Panc1 (cell line): ENCODE measurements at regions not wholly inside any gene's neighbourhood (a gene's known extent, or its start where the extent isn't known, plus 50 kb on each side); places are given as distances from the start of the nearest gene placed in this dataset.
A peak's percentile ranks its signal among the peaks of the same experiment; 100 is the strongest.

Experiments used
- ATAC-seq: fragments of 200-7000 bp; cut with Tn5 transposase; 2 replicates; pipeline ENCODE4 v1.9.1; 2020; ENCODE audit warnings: mild to moderate bottlenecking, moderate library complexity
- BruUV-seq: library from RNA; stranded (reverse); fragments of 400-500 nt; replicated peaks from 2 replicates; lab custom pipeline; 2021; lab: Mats Ljungman, UMichigan
- CTCF ChIA-PET: fragments of 300-600 bp; sonication (Branson Sonifier 250); formaldehyde crosslinking; loops from one replicate; lab custom pipeline; 2022; ENCODE audit warnings: antibody characterized with exemption; lab: Charles Lee
- POLR2A ChIA-PET: fragments of 300-600 bp; sonication (Branson Sonifier 250); formaldehyde crosslinking; loops from one replicate; lab custom pipeline; 2022; ENCODE audit warnings: antibody characterized with exemption; lab: Charles Lee
- DNase-seq: peaks from one replicate; pipeline ENCODE4 v3.0.0-alpha.2; 2010; ENCODE audit warnings: low read depth, low spot score
- H3K27ac ChIP-seq: 2 replicates; pipeline ENCODE4 v1.5.1; 2011; ENCODE audit warnings: mild to moderate bottlenecking, low read length, inconsistent platforms
- H3K27me3 ChIP-seq: fragments of 200-500 bp; sonication (Bioruptor generic); 2 replicates; pipeline ENCODE4 v1.6.0; 2014; ENCODE audit warnings: low read length, inconsistent platforms; ENCODE audit not compliant: control insufficient read depth, insufficient read depth
- H3K36me3 ChIP-seq: fragments of 200-500 bp; sonication (Bioruptor generic); 2 replicates; pipeline ENCODE4 v1.5.1; 2014; ENCODE audit warnings: inconsistent platforms, mild to moderate bottlenecking, low read length, moderate library complexity; ENCODE audit not compliant: control insufficient read depth, insufficient read depth
- H3K4me1 ChIP-seq: 2 replicates; pipeline ENCODE4 v1.5.1; 2011; ENCODE audit warnings: inconsistent platforms, mild to moderate bottlenecking, low read length, moderate library complexity; ENCODE audit not compliant: control insufficient read depth, insufficient read depth
- H3K4me3 ChIP-seq, 2 experiments: 2 replicates each; pipeline ENCODE4 v1.5.1; 2011 to 2012; ENCODE audit warnings: low read depth in 2 of 2, low read length in 2 of 2, mild to moderate bottlenecking in 2 of 2, inconsistent platforms in 1 of 2, moderate library complexity in 1 of 2
- H3K9me3 ChIP-seq: fragments of 200-500 bp; sonication (Bioruptor generic); 2 replicates; pipeline ENCODE4 v1.5.1; 2014; ENCODE audit warnings: low read depth, mild to moderate bottlenecking, inconsistent platforms, low read length, moderate library complexity; ENCODE audit not compliant: control insufficient read depth, insufficient read depth
- POLR2AphosphoS5 ChIP-seq: IDR thresholded peaks from 2 replicates; pipeline ENCODE4 v1.6.1; 2012; ENCODE audit warnings: mild to moderate bottlenecking, low read depth, low read length, moderate library complexity
- SIN3A ChIP-seq: IDR thresholded peaks from 2 replicates; pipeline ENCODE4 v1.6.1; 2012; ENCODE audit warnings: low read depth, mild to moderate bottlenecking, low read length, moderate library complexity, borderline replicate concordance; ENCODE audit not compliant: insufficient read depth
- TCF7L2 ChIP-seq: IDR thresholded peaks from 2 replicates; pipeline ENCODE4 v1.6.1; 2011; ENCODE audit warnings: mild to moderate bottlenecking, low read depth, low read length, inconsistent platforms
- in situ Hi-C: cut with HindIII; loops from 2 replicates; pipeline ENCODE4 v1.10.0; 2016; ENCODE audit warnings: low sequenced_read_pairs, low pct_unique_long_range_greater_than_20kb
- intact Hi-C: fragments of 100-400 bp; cut with micrococcal nuclease; formaldehyde crosslinking; loops from one replicate; pipeline ENCODE4 v1.10.0; 2022; ENCODE audit not compliant: unreplicated experiment
- TF ChIP-seq, protein P1 (sequence below), 2 experiments: IDR thresholded peaks; 2 replicates each; pipeline ENCODE4 v1.6.1; 2011 to 2012; ENCODE audit warnings: low read depth in 2 of 2, control low read depth in 1 of 2, low read length in 1 of 2, mild to moderate bottlenecking in 1 of 2, moderate library complexity in 1 of 2; ENCODE audit not compliant: insufficient read depth in 1 of 2
- TF ChIP-seq, protein P2 (sequence below): fragments of 450-650 bp; IDR thresholded peaks from 2 replicates; pipeline ENCODE4 v1.5.1; 2017; ENCODE audit warnings: mild to moderate bottlenecking

DNA sequence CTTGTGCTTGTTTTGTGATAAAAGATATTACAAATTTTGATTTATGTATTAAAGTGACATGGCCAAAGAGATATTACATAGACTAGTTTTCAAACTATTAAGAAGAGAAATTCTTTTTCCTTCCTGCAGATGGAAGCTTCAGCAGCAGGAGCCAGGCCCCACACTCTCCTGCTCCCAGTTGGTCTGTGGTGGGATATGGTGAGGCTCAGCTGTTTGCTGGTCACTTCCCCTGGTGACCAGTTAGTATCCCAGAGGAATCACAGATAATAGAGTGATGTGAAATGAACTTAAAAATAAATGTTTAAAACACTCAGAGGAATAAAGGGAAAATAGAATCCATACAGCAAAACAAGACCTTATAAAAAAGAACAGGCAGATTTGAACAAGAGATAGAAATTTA is 154.7 kb downstream of the KTN1 start:
- Histone ChIP-seq H3K27ac (no peak overlapping the region), H3K27me3 (no peaks in the 10 kb centered on the region), H3K4me1 (0 out of 2 replicates have a peak, but pooled peaks cover 3% of the 10 kb centered on the region), H3K4me3 (no peak overlapping the region), H3K9me3 (no peaks in the 10 kb centered on the region), H3K36me3 (no peaks in the 10 kb centered on the region)
- in situ Hi-C loops: no loop called here
- ChIA-PET CTCF (no interaction called here), POLR2A (no interaction called here)
- TF ChIP-seq, protein P1, sequence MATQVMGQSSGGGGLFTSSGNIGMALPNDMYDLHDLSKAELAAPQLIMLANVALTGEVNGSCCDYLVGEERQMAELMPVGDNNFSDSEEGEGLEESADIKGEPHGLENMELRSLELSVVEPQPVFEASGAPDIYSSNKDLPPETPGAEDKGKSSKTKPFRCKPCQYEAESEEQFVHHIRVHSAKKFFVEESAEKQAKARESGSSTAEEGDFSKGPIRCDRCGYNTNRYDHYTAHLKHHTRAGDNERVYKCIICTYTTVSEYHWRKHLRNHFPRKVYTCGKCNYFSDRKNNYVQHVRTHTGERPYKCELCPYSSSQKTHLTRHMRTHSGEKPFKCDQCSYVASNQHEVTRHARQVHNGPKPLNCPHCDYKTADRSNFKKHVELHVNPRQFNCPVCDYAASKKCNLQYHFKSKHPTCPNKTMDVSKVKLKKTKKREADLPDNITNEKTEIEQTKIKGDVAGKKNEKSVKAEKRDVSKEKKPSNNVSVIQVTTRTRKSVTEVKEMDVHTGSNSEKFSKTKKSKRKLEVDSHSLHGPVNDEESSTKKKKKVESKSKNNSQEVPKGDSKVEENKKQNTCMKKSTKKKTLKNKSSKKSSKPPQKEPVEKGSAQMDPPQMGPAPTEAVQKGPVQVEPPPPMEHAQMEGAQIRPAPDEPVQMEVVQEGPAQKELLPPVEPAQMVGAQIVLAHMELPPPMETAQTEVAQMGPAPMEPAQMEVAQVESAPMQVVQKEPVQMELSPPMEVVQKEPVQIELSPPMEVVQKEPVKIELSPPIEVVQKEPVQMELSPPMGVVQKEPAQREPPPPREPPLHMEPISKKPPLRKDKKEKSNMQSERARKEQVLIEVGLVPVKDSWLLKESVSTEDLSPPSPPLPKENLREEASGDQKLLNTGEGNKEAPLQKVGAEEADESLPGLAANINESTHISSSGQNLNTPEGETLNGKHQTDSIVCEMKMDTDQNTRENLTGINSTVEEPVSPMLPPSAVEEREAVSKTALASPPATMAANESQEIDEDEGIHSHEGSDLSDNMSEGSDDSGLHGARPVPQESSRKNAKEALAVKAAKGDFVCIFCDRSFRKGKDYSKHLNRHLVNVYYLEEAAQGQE (IDR thresholded peaks at IDR 0.05; ENCODE audit: insufficient read depth in 1 of 2, low read depth in 2 of 2, low read length in 1 of 2): no peak
- no peak for TF ChIP-seq SIN3A
- TF ChIP-seq TCF7L2: no peak
- no peak for TF ChIP-seq POLR2AphosphoS5
- TF ChIP-seq, protein P2, sequence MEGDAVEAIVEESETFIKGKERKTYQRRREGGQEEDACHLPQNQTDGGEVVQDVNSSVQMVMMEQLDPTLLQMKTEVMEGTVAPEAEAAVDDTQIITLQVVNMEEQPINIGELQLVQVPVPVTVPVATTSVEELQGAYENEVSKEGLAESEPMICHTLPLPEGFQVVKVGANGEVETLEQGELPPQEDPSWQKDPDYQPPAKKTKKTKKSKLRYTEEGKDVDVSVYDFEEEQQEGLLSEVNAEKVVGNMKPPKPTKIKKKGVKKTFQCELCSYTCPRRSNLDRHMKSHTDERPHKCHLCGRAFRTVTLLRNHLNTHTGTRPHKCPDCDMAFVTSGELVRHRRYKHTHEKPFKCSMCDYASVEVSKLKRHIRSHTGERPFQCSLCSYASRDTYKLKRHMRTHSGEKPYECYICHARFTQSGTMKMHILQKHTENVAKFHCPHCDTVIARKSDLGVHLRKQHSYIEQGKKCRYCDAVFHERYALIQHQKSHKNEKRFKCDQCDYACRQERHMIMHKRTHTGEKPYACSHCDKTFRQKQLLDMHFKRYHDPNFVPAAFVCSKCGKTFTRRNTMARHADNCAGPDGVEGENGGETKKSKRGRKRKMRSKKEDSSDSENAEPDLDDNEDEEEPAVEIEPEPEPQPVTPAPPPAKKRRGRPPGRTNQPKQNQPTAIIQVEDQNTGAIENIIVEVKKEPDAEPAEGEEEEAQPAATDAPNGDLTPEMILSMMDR: no peak
- ATAC-seq: no peak
- DNase-seq: no peak
- intact Hi-C loops: no loop called here
- no TSS peak for BruUV-seq

DNA sequence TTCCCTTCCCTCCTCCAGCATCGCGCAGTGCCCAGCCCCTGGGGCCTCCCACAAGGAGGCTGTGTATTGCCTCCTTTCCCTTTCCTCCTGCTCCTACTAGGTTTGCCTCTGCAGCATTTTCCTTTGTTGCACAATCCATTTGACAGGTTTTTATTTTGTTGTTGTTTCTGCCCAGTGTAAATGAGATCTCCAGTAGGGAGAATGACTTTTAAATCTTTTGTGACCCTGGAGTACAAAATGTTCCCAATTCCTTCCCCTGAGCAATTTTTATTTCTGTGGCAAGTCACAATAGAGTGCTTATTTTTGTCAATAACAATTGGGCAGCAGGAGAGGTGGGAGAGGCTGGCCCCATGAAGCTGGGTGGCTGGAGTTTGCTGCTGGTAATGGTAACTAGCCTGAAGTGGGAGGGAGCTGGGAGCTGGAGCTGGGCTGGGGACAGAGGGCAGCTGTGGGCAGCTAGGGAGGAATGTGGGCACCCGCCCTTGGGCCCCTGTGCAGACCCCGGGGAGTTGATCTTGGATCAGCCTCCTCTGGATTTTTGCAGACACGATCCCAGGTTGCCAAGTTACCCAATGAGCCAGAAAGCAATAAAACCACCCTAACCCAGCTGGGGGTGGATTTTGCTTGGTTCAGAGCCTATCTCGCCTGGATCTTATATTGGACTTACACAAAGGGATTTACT is 160.1 kb downstream of the KTN1 start:
- Histone ChIP-seq H3K27ac (peak overlapping the region; percentile 39), H3K27me3 (no peaks in the 10 kb centered on the region), H3K36me3 (no peaks in the 10 kb centered on the region), H3K9me3 (no peaks in the 10 kb centered on the region), H3K4me1 (peaks cover 3% of the 10 kb centered on the region; the same call in 1 of the 2 replicates), H3K4me3 (no peak overlapping the region)
- DNase-seq (no peak), ATAC-seq (peak; percentile 76)
- CTCF ChIA-PET: interaction anchor here (0.5 kb wide), 1 partner anchor 13 kb away, joined by 3 read pairs; no protein-coding TSS in a partner anchor
- POLR2A ChIA-PET: no interaction called here
- BruUV-seq: no TSS peak
- in situ Hi-C loops: no loop called here
- TF ChIP-seq POLR2AphosphoS5 (peak; percentile 20; the same call in 1 of the 2 replicates), TCF7L2 (0 out of 2 replicates have a peak, but pooled peaks have one; percentile 45), SIN3A (no peak)
- TF ChIP-seq, protein P1 (IDR thresholded peaks at IDR 0.05; ENCODE audit: insufficient read depth in 1 of 2, low read depth in 2 of 2, low read length in 1 of 2): no peak
- TF ChIP-seq, protein P2: no peak
- intact Hi-C loops: no loop called here
